WTC11 (cell line): ENCODE measurements at regions not wholly inside any gene's neighbourhood (a gene's known extent, or its start where the extent isn't known, plus 50 kb on each side); places are given as distances from the start of the nearest gene placed in this dataset.

Experiments
- CBFB ChIP-seq: sonication (generic); formaldehyde crosslinking; IDR thresholded peaks from 2 replicates; pipeline ENCODE4 v1.8.1; 2022; ENCODE audit warnings: mild to moderate bottlenecking, low read depth, missing genetic modification reagents
- CTCF ChIP-seq: fragments of 200-600 bp; IDR thresholded peaks from 2 replicates; pipeline ENCODE4 v1.8.0; 2022; ENCODE audit warnings: antibody characterized with exemption
- KAT7 ChIP-seq: sonication (generic); formaldehyde crosslinking; IDR thresholded peaks from 2 replicates; pipeline ENCODE4 v1.8.1; 2023; ENCODE audit warnings: missing genetic modification reagents, mild to moderate bottlenecking, borderline replicate concordance

GRCh38 chr11:129569007-129569406 is 193.4 kb downstream of the BARX2 start:
- TF ChIP-seq CTCF: no peak
- no peak for TF ChIP-seq CBFB (CRISPR knock-in tag)
- no peak for TF ChIP-seq KAT7
